22Rv1 (cell line): ENCODE measurements at regions not wholly inside any gene's neighbourhood (a gene's known extent, or its start where the extent isn't known, plus 50 kb on each side); places are given as distances from the start of the nearest gene placed in this dataset.

Experiments used
- ZFX ChIP-seq: fragments of 450-650 bp; IDR thresholded peaks from 2 replicates; pipeline ENCODE4 v1.6.1; 2017; ENCODE audit warnings: antibody characterized with exemption, borderline replicate concordance
- TF ChIP-seq, protein P1 (sequence below): fragments of 450-650 bp; IDR thresholded peaks from 2 replicates; pipeline ENCODE4 v1.5.1; 2017; ENCODE audit warnings: mild to moderate bottlenecking

DNA sequence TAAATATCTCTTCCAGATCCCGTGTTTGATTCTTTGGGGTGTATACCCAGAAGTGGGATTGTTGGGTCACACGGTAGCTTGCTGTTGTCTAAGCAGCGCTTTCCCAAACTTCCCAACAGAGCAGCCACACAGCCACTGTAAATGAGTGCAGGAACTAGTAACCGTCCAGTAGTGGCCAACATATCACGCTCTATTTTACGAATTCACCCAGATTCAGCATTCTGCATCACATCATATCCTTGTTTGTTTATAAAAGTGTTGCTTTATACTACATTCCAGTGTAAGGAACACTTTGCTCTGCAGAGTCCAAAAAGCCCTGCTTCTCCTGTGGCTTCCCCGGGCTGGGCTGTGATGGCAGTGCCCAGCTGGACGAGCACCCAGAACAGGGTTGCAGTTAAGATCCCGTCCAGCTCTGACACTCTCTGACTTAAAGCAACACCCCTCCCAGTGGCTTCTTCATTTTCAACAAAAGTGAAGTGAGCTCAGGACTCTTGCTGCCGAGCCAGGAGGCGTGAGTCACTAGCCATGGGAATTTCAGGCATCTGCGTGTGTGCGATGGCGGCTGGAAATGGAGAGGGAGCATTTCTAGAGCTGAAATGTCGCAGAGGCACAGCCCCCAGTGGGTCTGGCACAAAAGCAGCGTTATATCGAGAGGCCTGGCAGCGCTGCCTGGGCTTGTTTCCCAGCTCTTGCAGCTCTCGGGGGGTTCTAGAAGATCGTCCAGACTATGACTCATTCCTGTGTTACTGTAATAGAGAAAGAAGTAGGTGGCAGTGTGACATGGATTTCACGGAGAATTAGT, 216.3 kb upstream of the ECI2 start:
- TF ChIP-seq, protein P1, sequence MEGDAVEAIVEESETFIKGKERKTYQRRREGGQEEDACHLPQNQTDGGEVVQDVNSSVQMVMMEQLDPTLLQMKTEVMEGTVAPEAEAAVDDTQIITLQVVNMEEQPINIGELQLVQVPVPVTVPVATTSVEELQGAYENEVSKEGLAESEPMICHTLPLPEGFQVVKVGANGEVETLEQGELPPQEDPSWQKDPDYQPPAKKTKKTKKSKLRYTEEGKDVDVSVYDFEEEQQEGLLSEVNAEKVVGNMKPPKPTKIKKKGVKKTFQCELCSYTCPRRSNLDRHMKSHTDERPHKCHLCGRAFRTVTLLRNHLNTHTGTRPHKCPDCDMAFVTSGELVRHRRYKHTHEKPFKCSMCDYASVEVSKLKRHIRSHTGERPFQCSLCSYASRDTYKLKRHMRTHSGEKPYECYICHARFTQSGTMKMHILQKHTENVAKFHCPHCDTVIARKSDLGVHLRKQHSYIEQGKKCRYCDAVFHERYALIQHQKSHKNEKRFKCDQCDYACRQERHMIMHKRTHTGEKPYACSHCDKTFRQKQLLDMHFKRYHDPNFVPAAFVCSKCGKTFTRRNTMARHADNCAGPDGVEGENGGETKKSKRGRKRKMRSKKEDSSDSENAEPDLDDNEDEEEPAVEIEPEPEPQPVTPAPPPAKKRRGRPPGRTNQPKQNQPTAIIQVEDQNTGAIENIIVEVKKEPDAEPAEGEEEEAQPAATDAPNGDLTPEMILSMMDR = no peak
- TF ChIP-seq ZFX = no peak
